ENCODE measurements at regions not wholly inside any gene's neighbourhood (a gene's known extent, or its start where the extent isn't known, plus 50 kb on each side); places are given as distances from the start of the nearest gene placed in this dataset.
"Not testable (repeated sequence)": the region's sequence is repeated elsewhere in the genome, so short reads cannot be mapped to it uniquely, and the experiment has no call there.

DNA sequence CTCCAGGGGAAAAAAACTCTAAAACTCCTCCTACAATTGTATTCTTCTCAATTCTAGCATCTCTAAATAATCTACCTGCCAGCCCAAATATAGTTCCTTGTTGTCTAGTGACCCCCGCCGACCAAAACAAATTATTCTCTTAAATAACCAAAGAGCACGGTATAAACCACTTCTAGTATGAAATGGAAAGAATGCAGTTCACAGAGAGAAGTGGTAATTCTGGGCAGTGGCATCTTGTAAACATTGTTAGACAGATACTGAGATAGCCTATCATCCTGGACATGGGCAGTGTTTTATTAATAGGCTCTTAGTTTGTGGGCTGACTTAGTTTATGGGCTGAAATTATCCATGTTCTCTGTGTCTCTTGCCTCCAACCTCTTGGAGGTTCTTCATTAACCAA, 1412.6 kb upstream of the CDH9 start:
- DNase-seq (ENCODE audit: low spot score in 2 of 2) (no peak), FAIRE-seq (no peak)

DNA sequence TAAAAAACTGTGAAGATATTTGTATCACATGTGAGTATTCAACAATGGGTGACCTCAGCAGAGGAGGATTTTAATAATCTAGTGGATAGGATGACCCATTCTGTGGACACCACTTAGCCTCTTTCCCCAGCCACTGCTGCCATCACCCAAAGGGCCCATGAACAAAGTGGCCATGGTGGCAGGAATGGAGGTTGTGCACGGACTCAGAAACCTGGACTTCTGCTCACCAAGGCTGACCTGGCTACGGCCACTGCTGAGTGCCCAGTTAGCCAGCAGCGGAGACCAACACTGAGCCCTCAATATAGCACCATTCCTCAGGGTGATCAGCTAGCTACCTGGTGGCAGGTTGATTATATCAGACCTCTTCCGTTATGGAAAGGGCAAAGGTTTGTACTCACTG, 1410.4 kb upstream of the CDH9 start:
- DNase-seq (ENCODE audit: low spot score in 2 of 2) (no peak), FAIRE-seq (no peak)

- FAIRE-seq: no peak
- no peak for DNase-seq (ENCODE audit: low spot score in 2 of 2)
Measured at GRCh38 chr5:28430565-28431178, 1392.3 kb upstream of the CDH9 start.

DNA sequence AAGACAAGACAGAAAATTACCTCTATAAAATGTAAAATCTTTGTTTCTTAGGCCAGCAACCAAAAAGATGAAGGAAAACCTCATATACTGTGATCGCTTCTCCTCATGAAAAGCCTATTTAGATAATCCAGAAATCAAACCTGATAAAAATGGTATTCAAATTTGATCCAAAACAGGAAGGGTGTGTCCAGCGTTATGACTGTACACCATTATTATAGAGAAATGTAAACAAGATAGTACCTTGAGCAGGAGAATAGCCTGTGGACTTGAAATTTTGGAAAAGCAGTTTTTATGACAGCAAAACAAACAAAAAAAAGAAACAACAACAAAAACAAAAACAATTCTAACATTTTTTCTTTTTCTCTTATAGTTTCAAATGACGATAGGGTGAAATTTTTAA, 1382.8 kb upstream of the CDH9 start:
- no peak for DNase-seq (ENCODE audit: low spot score in 2 of 2)
- FAIRE-seq: no peak

DNA sequence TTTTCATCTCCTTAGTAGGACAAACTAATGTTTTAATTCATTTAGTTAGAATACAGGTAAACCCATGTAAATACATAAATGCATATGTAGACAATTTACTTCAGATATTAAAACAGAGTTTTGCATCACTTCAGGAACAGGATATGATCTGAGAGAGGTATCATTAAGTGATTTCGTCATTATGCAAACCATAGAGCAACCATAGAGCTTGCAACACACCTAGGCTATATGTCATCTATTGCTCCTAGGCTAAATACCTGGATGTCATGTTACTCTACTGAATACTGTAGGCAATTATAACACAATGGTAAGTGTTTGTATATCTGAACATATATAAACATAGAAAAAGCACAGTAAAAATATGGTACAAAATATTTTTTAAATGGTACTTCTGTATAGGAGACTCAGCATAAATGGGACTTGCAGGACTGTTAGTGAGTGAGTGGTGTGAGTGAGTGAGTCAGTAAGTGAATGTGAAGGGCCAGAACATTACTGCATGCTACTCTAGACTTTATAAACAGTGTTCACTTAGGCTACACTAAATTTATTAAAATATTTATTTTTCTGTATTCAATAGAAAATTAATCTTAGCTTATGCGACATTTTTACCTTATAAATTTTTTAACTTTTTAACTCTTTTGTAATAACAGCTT, 1377.5 kb upstream of the CDH9 start:
- DNase-seq (ENCODE audit: low spot score in 2 of 2): no peak
- FAIRE-seq: no peak

- no peak for FAIRE-seq
- DNase-seq (ENCODE audit: low spot score in 2 of 2): no peak
Measured at GRCh38 chr5:28414619-28415018, 1376.2 kb upstream of the CDH9 start.

DNA sequence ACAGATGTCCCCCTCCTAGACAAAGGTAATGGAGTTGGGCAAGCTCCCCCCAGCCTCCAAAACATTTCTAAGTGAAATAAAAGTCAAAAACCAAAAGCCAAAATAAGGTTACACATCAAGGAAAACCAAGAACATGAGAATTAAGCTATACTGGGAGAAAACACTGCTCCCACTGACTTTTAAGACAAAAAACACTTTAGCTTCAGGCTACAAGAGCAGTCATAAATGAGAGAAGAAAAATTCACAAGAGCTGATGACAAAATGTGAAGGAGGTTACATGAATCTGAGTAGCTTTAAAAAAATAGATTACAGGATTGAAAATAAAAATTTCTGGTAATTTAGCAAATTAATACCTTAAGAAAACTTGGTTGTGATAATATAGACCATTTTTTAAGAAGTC, 1370.3 kb upstream of the CDH9 start:
- FAIRE-seq: no peak
- DNase-seq (ENCODE audit: low spot score in 2 of 2): no peak

- no peak for FAIRE-seq
- DNase-seq (ENCODE audit: low spot score in 2 of 2): no peak
Measured at GRCh38 chr5:28408186-28408585, 1369.8 kb upstream of the CDH9 start.

DNA sequence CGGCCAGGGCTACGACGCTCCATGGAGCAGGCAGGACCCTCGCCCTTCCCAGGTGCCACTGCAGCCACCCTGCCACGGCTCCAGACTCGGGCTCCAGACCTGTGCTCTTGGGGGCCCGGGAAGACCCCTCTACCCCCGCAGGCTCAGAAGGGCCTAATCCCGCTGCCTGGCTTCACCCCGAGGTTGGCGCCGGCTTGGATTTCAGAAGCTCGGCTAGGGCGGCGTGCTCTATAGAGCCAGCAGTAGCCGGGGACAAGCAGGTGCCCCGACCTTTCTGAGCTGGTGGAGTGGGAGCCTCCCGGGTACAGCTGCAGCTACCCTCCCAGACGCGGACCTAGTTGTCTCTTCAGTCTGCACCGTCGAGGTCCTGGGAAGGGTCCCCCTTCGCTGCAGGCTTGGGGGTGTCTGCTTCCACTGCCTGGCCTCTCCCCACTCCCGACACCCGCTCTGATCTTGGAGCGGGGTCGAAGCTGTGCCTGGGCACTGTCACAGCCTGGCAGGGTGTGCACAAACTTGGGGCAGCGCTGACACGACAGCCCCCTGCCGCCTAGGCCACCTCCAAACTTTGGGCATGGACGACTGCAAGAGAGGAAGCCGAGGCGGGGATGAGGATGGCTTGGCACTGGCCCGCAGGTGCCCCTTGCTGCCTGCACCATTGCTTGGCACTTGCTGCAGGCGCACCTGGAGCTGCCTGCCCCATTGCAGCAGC, 1366.1 kb upstream of the CDH9 start:
- DNase-seq (ENCODE audit: low spot score in 2 of 2): no peak

DNA sequence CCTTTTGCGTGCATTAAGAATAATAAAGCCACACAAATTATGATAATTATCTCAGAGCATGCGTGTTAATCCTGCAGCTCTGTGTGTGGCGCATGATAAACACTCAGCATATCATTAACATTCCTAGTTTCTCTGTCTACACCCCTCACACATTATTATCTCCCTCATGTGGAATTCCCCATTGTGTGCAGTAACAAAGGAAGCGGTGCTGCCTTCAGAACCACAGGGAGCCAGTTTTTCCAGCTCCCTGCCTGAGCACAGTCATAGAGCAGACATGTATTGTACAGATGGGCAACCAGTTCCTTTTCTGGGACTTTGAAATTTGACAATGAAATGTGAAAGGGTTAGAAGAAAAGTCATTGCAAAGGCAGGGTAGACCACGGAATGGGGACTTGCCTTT, 1365.5 kb upstream of the CDH9 start:
- FAIRE-seq (no peak), DNase-seq (ENCODE audit: low spot score in 2 of 2) (no peak)

More for the DNA sequence above, 1366.1 kb upstream of the CDH9 start:
- FAIRE-seq: no peak

DNA sequence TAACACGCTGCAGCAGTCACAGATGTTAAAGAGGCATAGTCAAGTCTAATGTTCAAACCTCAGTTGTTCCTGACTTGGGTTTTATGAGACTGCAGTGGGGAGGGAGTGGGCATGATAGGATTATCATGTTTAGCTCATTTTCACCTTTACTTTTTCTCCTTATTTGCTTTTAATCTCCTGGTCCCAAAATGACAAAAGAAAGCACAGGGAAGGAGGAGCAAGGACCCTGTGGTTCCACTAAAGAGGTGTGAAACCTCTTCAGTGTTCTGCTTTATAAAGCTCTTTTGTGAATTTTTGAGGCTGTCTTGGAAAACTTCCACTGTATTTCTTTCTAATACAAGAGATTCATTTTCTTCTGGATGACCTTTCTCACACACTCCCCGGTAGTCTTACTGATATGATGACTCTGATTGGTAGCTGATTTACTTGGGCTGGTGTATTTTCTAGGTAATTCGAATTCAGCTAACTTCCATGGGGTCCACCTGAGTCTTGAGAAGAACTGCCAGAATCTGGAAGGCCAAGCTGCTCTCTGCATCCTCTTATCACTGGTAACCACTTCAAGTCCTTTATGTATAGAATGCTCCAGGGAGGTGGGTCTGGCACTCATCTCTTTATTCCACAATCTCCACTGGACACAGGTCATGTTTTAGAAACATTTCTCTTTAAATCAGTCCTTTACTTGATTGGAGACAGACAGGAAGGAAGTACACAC, 1364.4 kb upstream of the CDH9 start:
- FAIRE-seq (no peak), DNase-seq (ENCODE audit: low spot score in 2 of 2) (no peak)

DNA sequence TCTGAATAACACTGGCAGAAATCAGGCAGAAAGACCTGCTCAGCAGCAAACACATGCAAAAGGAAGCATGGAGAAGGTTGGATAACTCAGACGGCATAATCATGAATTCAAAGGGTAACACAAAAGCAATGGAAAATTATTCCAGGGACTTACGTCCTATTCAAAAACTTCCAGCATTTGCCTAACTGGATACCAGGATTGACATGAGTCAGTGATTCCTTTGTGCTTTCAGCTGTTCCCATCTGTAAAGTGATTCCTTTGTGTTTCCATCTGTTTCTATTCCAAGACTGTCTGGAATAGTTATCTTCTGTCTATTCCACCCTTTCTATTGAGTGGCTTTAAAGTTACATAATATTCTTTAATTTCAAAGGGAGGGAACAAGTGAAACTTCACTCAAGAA, 1361.7 kb upstream of the CDH9 start:
- no peak for DNase-seq (ENCODE audit: low spot score in 2 of 2)
- FAIRE-seq: no peak

DNA sequence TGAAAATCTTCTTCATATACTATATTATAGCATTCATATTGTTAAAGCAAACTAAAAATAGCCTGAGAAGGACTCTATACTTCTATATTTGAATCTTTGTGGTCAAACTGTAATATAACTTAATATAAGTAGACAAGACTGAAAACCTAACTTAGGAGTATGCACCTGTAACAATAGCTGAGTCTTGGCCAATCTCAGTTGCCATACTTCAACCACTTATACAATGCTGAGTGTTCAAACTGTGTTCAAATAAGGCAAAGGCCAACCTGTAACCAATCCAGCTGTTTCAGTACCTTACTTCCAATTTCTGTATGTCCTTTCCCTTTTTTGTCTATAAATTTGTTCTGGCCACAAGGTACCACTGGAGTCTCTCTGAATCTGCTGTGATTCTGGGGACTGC, 1360.8 kb upstream of the CDH9 start:
- DNase-seq (ENCODE audit: low spot score in 2 of 2) (no peak), FAIRE-seq (no peak)

- no peak for DNase-seq (ENCODE audit: low spot score in 2 of 2)
- no peak for FAIRE-seq
Measured at GRCh38 chr5:28398185-28398584, 1359.8 kb upstream of the CDH9 start.

- no peak for DNase-seq (ENCODE audit: low spot score in 2 of 2)
- no peak for FAIRE-seq
Measured at GRCh38 chr5:28397502-28397941, 1359.1 kb upstream of the CDH9 start.

DNA sequence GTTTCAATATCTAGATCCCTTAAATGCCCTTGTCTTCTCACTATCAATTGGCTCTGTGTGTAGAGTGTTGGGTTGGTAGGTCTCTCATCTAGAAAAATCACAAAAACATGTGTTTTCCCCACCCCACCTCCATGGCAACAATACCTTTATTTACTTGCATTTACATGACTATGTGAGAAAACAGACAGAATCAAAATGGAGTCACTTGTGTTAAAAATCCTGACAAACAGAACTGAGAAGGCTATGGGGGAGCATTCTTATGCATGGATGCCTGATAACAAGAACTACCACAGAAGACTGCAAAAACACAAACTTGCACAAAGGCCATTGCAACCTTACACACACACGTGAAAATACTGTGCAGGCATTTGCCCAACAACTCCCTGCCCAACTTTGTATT, 1352.9 kb upstream of the CDH9 start:
- no peak for FAIRE-seq
- DNase-seq (ENCODE audit: low spot score in 2 of 2): no peak

GRCh38 chr5:28390341-28390740, 1352.0 kb upstream of the CDH9 start:
- FAIRE-seq: no peak

DNA sequence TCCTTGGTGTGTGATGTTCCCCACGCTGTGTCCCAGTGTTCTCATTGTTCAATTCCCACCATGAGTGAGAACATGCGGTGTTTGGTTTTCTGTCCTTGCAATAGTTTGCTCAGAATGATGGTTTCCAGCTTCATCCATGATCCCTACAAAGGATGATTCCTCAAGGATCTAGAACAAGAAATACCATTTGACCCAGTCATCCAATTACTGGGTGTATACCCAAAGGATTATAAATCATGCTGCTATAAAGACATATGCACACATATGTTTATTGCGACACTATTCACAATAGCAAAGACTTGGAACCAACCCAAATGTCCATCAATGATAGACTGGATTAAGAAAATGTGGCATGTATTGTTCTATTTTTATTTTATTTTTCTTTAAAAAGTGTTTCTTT, 1351.3 kb upstream of the CDH9 start:
- FAIRE-seq: not testable (repeated sequence)

More at GRCh38 chr5:28390341-28390740, 1352.0 kb upstream of the CDH9 start:
- no peak for DNase-seq (ENCODE audit: low spot score in 2 of 2)

GRCh38 chr5:28388428-28388827, 1350.0 kb upstream of the CDH9 start:
- no peak for DNase-seq (ENCODE audit: low spot score in 2 of 2)
- no peak for FAIRE-seq

More for the DNA sequence above, 1351.3 kb upstream of the CDH9 start:
- not testable (repeated sequence) for DNase-seq (ENCODE audit: low spot score in 2 of 2)

- FAIRE-seq (no peak), DNase-seq (ENCODE audit: low spot score in 2 of 2) (no peak)
Measured at GRCh38 chr5:28386712-28387111, 1348.3 kb upstream of the CDH9 start.

GRCh38 chr5:28380167-28380566, 1341.8 kb upstream of the CDH9 start:
- no peak for DNase-seq (ENCODE audit: low spot score in 2 of 2)
- FAIRE-seq: no peak

Measured in frontal cortex (tissue), 3 donors.